ENCODE measurements at regions not wholly inside any gene's neighbourhood (a gene's known extent, or its start where the extent isn't known, plus 50 kb on each side); places are given as distances from the start of the nearest gene placed in this dataset.

- no peak for FAIRE-seq
These were observed 104.9 kb upstream of the MGAT5 start for GRCh38 chr2:134148843-134149472.

DNA sequence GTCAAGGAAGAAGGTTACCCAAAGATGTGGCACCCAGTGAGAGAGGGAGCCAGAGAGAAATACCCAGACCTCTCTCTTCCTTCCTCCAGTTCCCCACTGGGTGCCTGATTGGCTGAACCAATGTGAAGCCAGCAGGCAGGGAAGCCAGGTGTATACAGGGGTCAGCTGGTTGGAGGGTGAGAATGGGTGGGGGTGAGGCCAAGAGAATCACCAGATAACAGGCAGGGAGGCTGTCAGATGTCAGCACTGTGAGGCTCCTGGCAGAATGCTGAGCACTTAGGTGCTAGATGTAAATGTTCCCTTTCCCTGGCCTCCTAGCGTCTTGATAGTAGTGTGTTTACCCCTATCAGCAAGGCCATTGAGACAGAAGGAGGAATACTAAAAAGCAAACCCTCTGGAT, 104.0 kb upstream of the MGAT5 start:
- no peak for FAIRE-seq

GRCh38 chr2:134150760-134151159, 103.1 kb upstream of the MGAT5 start:
- FAIRE-seq: no peak

- no peak for FAIRE-seq
These were observed 101.5 kb upstream of the MGAT5 start for GRCh38 chr2:134152045-134153010.

DNA sequence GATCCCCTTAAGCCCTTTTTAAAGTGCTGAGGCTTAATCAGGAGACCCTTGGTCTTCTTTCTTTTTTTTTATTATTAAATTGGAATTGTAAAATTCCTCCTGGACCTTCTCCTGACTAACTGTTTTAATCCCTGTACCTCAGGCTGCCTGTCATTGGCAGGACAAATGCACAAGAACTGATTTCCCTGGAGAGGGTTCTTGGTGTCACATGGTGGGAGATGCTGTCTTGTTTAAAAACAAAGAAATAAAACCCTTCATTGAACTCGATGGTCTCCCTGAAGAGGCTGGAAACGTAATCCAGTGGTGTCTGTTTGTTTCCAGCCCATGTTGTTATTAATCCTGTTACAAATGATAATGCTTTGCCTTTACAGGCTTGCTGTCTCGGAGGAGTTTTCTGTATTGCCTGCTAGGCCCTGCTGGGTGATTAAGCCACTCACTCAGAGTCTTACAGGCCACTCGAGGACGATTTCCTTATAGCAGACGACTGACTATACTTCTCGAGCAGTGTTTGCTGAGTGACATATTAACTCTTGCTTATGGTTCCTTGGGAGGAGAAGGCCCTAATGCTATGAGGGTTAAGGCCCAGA, 100.5 kb upstream of the MGAT5 start:
- FAIRE-seq: no peak

- FAIRE-seq: no peak
These were observed 99.6 kb upstream of the MGAT5 start for GRCh38 chr2:134154246-134154645.

GRCh38 chr2:134155134-134155533, 98.7 kb upstream of the MGAT5 start:
- FAIRE-seq: no peak

DNA sequence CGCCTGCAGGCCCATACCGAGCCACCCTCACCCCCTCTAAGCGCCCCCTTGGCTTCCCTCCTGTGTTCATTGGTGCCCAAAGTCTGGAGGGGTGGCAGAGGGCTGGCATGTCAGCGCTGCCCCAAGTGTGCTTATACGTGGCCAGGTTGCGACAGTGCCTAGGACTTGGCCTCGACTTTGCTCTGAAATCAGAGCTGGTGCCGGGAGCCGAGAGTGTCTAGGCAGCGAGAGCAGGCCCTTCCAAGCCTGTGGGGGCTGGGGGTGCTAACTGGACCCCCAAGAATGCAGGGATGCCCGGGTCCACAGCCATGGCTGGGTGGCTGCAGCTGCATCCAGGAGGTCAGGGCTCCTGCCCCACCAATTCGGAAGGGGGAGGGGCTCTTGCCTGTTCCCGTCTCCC, 95.6 kb upstream of the MGAT5 start:
- no peak for FAIRE-seq

DNA sequence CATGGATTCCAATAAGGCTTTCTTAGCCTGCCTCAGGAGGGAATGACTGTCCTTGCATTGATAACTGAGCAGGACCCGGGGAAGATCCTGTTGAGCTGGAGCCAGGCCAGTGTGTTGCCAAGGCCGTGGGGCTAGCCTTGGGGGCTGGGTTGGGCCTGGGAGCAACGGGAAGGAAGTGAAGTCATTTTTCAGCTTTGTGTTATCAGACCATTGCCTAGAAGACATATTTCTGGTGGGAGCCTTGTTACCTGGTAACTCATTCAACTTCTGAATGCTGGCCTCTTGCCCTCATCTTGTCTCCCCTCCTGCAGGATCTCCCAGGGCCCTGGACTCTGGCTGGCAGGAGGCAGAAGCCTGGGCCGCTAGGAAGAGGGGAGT, 92.7 kb upstream of the MGAT5 start:
- FAIRE-seq: no peak

DNA sequence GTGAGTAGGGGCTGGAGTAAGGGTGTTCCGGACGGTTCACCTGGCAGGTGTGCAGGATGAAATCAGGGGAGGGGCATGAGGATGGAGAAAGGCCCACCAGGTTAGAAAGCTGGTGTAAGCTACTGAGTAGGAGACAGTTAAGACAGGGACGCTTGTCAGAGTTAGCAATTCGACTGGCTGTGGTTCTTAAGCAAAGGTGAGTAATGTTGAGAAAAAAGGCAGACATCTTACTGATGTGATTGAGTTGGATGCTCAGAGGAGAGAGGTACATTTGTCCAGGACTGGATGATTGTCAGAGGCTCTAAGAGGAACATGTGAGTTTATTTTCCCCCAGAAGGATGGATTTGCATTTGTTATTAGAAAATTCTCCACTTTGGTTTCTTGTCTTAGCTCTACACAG, 90.5 kb upstream of the MGAT5 start:
- no peak for FAIRE-seq

DNA sequence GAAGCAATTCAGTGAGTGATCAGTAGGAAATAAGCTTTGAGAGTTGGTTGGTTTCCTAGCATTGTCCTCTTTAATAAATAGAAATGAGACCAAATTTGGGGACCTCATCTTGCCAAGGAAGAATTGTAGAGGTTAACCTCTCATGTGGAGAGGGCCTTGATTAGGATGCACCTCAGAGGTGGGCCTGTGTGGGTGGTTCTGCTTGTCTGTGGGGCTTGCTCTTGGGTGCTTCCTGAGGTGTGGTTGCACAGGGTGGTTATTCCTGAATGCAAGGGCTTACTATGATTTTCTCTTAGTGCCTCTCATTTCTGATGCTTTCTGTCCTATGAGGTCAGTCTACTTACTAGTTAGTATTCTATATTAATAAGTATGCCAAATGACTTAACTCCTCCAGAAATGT, 89.6 kb upstream of the MGAT5 start:
- no peak for FAIRE-seq

DNA sequence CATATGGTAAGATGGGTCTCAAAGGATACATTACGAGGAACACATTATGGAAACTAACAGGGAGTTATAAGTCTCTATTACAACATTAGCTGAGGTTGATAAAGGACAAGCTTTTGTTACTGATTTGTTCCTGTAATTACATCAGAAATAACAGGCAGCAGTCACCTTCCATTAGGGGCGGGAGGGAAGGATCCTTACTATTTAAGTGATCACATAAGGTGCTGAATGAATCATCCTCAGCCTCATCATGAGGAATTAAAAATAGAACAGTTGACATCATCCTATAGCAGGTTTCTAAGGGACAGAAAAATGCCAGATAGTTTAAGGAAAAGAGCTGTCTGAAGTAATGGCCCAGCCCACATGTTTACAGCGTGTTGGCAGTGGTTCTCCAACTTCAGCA, 86.9 kb upstream of the MGAT5 start:
- no peak for FAIRE-seq

- FAIRE-seq: no peak
These were observed 84.1 kb upstream of the MGAT5 start for GRCh38 chr2:134169788-134170187.

DNA sequence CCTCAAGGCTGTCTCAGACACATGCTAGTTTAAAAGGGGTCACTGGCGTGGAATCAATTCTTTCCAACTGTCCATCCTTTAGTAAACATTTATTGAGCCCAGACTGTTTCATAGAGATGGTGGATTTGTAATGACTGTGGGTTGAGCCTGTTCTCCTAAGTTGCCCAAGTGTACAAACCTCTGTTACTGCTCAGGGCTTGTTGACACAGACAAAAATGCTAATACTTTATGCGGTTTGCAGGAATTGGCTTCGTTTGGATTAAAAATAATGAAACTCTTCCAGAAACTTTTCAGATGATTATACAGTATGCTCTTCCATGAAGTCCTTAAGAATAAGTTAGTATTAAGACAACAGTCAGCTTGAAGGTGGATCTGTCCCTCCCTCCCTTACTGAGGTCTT, 83.6 kb upstream of the MGAT5 start:
- FAIRE-seq: no peak

DNA sequence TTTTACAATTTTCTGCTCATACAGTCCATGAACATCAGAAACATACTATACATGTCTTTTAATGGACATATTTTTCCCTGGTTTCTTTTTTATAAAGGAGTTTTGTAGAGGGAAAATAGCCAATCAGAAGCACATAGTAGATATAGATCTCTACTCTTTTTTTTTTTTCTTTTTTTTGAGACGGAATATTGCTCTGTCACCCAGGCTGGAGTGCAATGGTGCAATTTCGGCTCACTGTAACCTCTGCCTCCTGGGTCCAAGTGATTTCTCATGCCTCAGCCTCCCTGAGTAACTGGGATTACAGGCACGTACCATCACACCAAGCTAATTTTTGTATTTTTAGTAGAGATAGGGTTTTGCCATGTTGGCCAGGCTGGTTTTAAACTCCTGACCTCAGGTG, 83.2 kb upstream of the MGAT5 start:
- FAIRE-seq: no peak

- FAIRE-seq: no peak
These were observed 80.4 kb upstream of the MGAT5 start for GRCh38 chr2:134173338-134174016.

DNA sequence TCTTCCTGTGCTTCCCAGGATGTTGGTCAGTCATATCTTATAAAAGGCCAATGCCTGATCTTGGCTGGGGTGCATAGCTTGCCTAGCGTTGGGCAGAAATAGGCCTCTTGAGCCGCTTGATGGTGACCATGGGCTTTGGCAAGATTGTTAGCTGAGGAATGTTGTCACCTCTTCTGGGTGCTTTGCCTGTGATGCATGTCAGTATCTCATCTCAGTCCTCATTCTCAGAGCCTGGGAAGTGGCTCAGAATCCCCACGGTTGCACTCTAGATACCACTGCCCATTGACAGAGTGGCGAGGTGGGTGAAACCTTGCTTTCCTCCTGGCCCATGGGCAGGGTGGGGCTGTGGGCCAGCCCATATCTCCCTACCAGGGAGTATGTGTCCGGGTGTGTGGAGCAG, 79.2 kb upstream of the MGAT5 start:
- FAIRE-seq: no peak

GRCh38 chr2:134175834-134176233, 78.0 kb upstream of the MGAT5 start:
- no peak for FAIRE-seq

DNA sequence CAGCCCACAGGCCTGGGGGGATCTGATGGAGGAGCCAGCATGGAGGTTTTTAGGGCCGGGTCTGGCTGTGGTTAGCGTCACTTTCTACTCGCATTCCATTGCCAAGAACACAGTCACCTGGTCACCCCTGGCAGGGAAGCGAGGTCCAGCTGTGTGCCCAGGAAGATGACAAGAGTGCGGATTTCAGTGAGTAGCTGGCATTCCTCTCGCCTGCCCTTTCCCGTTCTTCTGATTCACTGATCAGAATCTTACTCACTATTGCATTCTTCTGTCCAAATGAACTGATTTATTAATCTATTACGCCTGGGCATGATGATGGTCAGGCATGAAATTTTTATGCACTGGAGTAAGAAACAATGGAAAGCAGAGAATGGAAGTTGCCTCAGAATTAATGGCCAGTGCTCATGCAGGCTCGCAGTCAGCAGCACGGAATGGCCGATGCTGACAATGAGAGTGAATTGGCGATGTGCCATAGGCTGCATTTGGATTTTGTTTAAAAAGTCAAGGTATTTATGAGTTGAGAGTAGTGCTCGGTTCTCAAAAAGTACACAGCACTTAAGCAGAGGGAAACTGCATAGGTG, 76.4 kb upstream of the MGAT5 start:
- FAIRE-seq: no peak

GRCh38 chr2:134178138-134178877, 75.6 kb upstream of the MGAT5 start:
- FAIRE-seq: no peak

DNA sequence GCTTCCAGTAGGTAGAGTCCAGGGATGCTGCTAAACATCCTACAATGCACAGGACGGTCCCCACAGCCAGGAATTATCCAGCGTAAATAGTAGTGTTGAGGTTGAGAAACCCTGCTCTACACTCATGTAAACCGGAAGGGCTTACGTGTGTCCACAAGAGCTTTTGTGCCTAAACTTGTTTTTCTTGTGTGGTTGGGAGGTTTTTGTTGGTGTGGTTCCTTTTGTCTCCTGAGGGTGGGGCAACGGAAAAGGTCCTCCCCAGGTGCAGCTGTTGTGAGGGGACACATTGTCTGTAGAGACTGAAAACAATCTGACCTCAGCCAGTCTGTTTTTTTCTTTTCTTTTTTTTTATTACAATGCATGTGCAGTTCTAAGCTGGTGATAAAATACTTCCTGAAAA, 72.7 kb upstream of the MGAT5 start:
- FAIRE-seq: no peak

GRCh38 chr2:134183679-134184078, 70.2 kb upstream of the MGAT5 start:
- FAIRE-seq: no peak
